ENCODE measurements at regions not wholly inside any gene's neighbourhood (a gene's known extent, or its start where the extent isn't known, plus 50 kb on each side); places are given as distances from the start of the nearest gene placed in this dataset.

- DNase-seq (ENCODE audit: low read depth in 2 of 2, low spot score in 1 of 2), result no peak
These were observed 257.6 kb upstream of the TLE3 start for GRCh38 chr15:70355275-70355795.

- no peak for DNase-seq (ENCODE audit: low read depth in 2 of 2, low spot score in 1 of 2)
These were observed 256.7 kb upstream of the TLE3 start for GRCh38 chr15:70354346-70354905.

GRCh38 chr15:70353606-70354345, 256.1 kb upstream of the TLE3 start:
- no peak for DNase-seq (ENCODE audit: low read depth in 2 of 2, low spot score in 1 of 2)

- no peak for DNase-seq (ENCODE audit: low read depth in 2 of 2, low spot score in 1 of 2)
These were observed 254.4 kb upstream of the TLE3 start for GRCh38 chr15:70351941-70352774.

- no peak for DNase-seq (ENCODE audit: low read depth in 2 of 2, low spot score in 1 of 2)
These were observed 253.7 kb upstream of the TLE3 start for GRCh38 chr15:70351391-70351790.

- no peak for DNase-seq (ENCODE audit: low read depth in 2 of 2, low spot score in 1 of 2)
These were observed 251.0 kb upstream of the TLE3 start for GRCh38 chr15:70348581-70349344.

GRCh38 chr15:70348226-70348543, 250.5 kb upstream of the TLE3 start:
- DNase-seq (ENCODE audit: low read depth in 2 of 2, low spot score in 1 of 2), result no peak

- DNase-seq (ENCODE audit: low read depth in 2 of 2, low spot score in 1 of 2), result no peak
These were observed 249.9 kb upstream of the TLE3 start for GRCh38 chr15:70347321-70348225.

- DNase-seq (ENCODE audit: low read depth in 2 of 2, low spot score in 1 of 2), result no peak
These were observed 247.7 kb upstream of the TLE3 start for GRCh38 chr15:70345251-70346019.

- no peak for DNase-seq (ENCODE audit: low read depth in 2 of 2, low spot score in 1 of 2)
These were observed 246.9 kb upstream of the TLE3 start for GRCh38 chr15:70344666-70345065.

GRCh38 chr15:70343961-70344621, 246.4 kb upstream of the TLE3 start:
- no peak for DNase-seq (ENCODE audit: low read depth in 2 of 2, low spot score in 1 of 2)

- no peak for DNase-seq (ENCODE audit: low read depth in 2 of 2, low spot score in 1 of 2)
These were observed 245.1 kb upstream of the TLE3 start for GRCh38 chr15:70342554-70343548.

GRCh38 chr15:70342141-70342540, 244.4 kb upstream of the TLE3 start:
- no peak for DNase-seq (ENCODE audit: low read depth in 2 of 2, low spot score in 1 of 2)

- no peak for DNase-seq (ENCODE audit: low read depth in 2 of 2, low spot score in 1 of 2)
These were observed 243.8 kb upstream of the TLE3 start for GRCh38 chr15:70341566-70341965.

GRCh38 chr15:70340494-70340870, 242.8 kb upstream of the TLE3 start:
- DNase-seq (ENCODE audit: low read depth in 2 of 2, low spot score in 1 of 2), result no peak

- DNase-seq (ENCODE audit: low read depth in 2 of 2, low spot score in 1 of 2), result no peak
These were observed 242.1 kb upstream of the TLE3 start for GRCh38 chr15:70339571-70340493.
